ENCODE measurements at regions not wholly inside any gene's neighbourhood (a gene's known extent, or its start where the extent isn't known, plus 50 kb on each side); places are given as distances from the start of the nearest gene placed in this dataset.
"Not testable (repeated sequence)": the region's sequence is repeated elsewhere in the genome, so short reads cannot be mapped to it uniquely, and the experiment has no call there.

DNA sequence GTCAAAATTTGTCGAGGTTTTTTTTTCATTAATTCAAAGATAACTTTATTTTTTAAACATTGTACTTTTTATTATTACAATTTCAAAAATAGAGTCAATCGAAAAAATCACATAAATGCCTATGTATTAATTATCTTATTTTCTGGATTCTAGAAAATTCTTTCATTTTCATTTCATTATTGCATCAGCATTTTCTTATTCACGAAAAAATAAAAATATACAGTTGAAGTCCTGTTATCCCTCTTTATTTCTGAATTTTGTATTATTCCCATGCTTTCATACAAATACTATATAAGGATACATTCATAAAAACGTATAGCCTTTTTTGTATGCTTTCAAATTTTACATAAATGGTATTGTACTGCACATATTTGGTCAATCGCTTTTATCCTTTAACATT lies 681.0 kb upstream of the USP24 start:
- no peak for DNase-seq

DNA sequence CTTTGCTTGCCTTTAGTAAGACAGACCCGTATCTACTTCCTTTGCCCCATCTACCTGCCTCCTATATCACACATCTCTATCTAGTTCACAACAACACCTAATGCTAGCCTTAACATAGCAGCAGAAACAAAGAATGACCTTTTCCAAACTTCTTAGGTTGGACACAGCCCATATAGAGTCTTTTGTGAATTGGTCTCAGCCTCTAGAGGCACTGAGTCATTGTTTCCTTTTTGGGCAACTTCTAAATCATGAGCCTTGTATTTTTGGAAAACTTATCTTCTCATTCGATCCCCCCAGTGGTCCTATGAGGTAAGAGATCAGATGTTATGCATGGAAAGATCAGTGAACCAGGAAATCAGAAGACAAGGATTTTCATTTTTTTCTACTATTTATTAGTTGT lies 679.4 kb upstream of the USP24 start:
- DNase-seq: no peak

DNA sequence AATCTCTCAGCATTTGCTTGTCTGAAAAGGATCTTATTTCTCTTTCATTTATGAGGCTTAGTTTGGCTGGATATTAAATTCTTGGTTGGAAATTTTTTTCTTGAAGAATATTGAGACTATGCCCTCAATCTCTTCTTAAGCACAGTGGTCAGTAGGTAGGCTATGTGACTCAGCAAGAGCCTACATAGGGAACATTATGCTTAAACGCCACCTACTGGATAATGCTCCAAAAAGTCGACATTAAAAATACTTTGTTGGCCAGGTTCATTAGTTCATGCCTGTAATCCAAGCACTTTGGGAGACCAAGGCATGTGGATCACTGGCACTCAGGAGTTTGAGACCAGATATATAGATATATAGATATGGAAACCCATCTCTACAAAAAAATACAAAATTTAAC lies 678.0 kb upstream of the USP24 start:
- DNase-seq: peak; percentile 16

DNA sequence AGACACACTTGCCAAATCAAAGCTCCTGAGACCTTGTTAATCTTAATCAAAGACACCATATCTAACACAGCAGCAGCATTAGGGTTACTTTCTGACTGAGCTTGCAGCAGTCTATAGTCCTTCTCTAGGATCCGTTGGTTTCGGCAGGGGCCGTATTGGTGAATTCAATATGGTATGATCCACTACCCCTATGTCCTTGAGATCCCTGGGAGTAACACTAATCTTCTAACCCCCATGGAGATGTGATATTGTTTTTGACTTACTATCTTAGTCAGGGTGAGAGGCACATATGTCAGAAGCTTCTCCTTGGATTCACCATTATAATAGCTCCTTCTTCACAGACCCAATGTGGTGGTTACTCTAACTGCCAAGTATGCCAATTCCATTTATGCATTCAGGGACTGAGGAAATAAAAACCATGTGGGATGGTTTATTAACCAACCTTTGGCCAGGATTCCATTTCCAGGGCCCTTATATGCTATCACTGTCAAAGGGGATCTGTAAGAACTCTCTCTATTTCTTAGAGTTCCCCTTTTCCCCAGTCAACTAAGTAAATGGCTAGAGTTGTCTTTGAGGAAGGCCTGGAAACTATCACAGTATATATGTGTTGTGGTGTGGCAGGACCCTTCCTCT lies 673.6 kb upstream of the USP24 start:
- DNase-seq: no peak

DNA sequence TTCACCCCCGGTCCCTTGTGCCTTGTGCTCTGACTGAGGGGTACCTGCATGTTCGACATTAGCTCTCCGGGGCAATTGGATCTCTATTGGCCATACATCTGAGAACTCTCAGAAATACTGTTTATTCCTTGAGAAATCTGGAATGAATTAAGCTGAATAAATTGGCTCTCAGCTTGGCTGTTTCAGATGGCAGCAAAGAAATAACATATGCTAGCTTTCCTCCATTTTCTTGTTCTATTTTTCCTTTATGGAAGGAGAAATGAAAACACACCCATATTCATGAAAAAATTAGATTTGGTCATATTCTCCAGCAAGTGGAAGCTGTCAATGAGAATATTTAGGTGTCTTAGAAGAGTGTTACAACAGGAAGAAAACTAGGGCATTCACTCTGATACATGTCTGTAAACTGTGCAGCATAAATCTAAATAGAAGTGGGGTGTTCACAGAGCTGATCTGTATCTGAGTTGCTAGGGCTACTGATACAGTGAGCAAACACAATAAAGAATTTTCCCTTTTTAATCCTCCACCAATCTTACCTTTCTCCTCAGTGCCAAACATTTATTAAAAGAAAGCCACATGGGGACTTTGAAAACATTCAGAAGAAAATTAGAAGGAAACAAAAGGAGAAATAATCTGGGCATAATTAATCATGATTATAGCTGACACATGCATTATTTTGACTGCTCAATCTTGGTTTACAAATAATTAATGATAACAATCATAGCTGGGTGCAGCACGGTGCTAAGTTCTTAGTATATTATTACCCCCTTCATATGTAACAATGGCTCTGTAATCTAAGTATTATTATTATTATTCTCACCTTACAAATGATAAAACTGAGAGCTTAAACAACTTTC lies 671.9 kb upstream of the USP24 start:
- DNase-seq: no peak

DNA sequence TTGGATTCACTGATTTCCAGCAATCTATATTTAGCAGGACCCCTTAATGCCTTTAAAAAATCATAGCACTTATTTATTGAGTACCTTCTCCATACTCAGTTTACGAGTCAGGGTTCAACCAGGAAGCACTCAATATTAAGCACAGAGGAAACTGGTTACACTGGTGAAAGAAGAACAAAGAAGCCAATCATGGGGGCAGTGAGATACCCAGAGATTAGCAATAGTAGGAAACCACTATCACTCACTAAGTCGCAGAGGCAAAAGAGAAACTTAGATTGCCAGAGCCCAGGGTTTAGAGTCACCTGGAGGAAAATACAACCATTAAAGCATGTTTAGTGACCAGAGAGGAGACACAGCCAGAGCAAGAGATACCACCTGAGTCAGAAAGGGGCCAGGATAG lies 670.5 kb upstream of the USP24 start:
- no peak for DNase-seq

DNA sequence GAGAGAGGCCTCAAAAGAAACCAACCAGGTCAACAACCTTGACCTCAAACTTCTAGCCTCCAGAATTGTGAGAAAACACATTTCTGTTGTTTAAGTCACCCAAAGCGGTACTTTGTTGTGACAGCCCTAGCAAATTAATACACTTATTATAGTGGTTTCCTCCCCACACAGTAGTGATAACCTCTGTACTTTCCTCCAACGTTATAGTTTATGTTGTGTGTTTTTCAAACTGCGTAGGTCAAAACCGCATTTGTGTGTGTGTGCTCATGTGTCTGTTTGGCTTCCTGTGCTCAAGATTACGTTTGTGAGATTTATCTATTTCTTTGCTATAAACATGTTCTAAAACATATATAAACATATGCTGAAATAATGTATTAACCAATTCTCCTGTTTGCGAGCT lies 667.8 kb upstream of the USP24 start:
- no peak for DNase-seq

DNA sequence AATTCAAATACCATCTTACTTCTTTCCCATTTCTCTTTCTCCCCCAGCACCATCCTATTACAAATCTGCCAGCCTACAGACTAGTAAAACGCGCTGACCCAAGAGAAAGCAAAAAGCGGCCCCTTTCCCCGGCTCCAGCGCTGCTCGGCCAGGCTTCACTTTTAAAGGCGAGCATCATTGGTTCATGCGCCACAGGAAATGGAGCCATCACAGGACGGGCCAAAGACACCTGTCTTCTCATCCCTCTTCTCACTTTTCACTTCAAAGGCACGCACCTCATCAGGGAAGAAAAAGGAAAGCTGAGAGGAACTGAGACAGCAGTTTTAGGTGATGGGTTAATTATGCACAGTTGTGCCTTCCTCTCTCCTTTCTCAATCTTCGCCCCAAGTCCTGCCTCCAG lies 664.2 kb upstream of the USP24 start:
- DNase-seq: no peak

DNA sequence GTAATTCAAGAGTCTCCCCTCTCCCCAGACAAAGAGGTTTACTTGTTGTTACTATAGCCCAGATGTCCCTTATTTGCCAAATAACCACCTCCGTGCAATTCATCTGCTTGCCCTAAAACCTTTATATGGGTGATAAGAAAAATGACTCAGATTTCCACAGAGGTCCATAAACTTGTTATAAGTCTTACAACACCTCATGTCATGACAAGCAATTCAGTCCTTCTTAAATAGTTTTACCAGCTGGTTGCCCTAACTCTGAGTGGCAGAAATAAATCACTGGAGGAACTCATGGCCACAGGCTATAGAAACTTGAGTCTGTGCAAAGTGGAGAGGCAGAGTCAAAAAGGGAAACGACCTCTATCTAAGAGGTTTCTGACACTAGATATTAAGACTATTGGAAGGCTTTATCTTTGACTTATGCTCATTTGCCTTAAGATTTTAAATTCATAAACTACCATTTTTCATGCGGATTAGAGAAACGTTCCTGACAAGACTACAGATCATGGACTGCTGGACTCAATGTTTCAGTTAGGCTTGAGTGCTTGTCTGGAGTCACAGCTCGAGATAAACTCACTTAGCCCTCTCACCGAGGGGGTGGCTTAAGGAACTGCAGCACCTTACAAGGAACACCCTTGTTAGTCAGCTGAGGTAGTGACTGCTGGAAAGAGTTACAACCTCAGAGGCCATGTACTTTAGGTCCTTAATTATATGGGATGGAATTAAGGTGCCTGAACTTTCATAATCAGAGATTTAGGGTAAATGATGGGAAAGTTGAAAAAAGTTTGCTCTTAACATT lies 662.5 kb upstream of the USP24 start:
- no peak for DNase-seq

DNA sequence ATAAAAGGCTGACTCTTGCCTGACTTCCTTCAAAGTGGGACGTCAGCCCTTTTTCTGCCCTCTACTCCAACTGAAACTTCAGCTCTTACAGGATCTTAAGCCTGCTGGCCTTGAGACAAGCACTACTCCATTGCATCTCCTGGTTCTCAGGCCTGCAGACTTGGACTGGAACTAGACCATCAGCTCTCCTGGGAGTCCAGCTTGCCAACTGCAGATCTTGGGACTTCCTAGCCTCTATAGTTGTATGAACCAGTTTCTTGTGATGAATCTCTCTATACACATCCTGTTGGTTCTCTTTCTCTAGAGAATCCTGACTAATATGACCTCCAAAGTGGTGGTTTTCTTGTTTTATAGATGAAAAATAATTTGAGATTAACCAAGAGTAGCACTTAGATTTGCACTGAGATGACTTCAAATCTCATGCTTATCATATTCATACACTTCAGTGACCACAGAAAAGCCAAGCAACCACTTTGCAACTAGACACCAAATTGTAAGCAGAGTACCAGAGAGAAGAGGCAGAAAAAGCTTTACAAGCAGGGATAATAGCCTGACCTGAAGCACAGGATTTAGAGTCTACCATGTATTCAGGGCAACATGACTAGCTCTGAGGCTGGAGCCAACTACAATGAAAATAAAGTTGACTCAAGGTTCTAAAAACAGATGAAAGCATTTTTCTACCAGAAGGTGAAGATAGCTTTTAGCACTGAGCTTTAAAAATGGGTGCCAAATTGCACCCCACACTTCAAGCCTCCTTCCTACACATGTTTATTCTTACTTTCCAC lies 661.3 kb upstream of the USP24 start:
- no peak for DNase-seq

DNA sequence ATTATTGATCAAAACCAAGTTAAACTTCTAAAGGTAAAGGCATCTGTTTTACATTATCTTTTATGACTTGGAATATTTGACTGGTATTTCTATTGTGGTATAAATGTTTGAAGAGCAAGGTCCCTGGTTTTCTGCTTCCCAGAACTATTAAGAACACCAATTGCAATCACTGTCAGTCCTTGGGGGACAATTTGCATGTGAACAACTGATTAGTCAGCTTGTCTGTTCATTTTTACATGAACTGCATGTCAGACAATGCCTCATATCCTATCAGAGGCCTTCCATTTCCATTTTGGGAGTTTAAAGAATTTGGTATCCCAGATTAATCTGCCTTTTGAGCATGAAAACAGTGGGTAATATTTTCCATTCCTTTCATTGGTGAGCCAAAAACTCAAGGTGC lies 654.9 kb upstream of the USP24 start:
- DNase-seq: no peak

DNA sequence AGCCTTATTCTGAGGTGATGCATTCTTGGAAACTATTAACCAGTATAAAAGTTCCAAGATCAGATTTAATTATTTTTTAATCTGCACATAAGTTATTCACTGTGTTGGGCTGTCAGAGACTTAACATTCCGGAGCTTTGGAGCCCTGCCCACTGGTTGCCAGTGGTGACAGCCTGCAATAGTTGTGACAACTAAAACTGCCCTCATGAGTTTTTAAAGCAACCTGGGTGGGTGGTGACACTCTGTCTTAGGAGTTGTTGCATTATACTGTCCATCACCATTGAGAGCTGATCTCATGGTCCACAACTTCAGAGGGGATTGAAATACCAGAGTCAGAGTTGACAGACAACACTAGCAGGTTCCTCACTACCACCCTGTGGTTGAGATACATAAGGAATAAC lies 653.9 kb upstream of the USP24 start:
- no peak for DNase-seq

DNA sequence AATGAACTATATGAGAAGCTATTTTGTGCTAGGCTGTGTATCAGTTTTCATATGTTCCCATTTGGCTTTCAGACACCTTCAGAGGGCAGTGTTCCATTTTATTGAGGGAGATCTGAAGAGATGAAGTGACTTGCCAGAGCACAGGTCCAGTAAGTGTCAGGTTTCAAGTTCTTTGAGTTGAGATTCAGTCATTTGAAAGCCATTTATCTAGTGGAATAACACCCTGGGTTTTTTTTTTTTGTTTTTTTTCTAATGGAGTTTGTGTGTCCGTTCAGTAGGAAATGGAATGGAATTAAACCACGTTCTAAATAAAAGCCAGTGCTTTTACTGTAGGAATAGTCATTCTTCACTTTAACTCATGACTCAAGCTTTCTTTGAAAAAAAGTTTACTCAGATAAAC lies 652.9 kb upstream of the USP24 start:
- peak; percentile 1 for DNase-seq

DNA sequence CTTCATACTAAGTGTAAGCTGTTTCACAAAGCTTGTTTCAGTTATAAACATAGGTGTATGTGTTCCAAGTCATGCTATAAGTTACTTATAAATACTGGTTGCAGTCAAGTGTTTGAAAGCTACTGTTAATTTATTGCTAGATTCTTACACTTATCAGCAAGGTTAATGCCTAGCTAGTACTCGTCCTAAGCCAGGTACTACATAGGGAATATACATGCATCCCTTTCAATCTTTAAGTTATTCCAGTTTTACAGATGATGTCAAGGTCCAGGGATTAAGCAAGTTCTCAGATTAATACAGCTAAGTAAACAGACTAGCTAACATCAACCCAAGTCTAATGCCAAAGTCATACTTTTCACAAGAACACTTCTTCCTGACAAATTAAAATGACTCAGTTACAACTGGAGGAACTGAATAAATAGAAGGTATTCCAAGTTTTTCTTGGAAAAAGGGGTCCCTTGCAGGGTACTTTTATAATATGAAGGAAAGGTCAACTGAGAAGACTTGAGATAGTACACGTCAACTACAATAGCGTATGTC lies 652.2 kb upstream of the USP24 start:
- DNase-seq: no peak

DNA sequence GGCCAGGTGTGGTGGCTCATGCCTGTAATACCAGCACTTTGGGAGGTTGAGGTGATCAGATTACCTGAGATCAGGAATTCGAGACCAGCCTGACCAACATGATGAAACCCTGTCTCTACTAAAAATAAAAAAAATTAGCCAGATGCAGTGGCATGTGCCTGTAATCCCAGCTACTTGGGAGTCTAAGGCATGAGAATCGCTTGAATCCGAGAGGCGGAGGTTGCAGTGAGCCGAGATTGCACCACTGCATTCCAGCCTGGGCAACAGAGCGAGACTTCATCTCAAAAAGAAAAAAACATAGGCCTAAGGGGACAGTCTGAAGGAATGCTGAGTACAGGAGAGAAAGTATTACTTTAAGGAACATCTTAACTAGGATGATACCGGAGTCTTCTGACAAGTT lies 650.6 kb upstream of the USP24 start:
- DNase-seq: not testable (repeated sequence)

DNA sequence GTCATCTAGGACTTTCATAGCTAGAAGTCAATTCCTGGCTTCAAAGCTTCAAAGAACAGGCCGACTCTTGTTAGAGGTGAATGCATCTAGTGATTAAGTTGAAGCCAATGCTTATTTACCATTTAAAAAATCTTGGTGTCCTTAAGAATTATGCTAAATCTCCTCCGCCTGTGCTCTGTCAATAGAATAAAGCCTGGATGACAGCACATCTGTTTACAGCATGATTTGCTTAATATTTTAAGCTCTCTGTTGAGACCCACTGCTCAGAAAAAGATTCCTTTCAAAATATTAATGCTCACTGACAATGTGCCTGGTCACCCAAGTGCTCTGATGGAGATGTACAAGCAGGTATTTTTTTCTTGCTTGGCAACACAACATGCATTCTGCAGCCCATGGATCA lies 649.1 kb upstream of the USP24 start:
- DNase-seq: no peak

DNA sequence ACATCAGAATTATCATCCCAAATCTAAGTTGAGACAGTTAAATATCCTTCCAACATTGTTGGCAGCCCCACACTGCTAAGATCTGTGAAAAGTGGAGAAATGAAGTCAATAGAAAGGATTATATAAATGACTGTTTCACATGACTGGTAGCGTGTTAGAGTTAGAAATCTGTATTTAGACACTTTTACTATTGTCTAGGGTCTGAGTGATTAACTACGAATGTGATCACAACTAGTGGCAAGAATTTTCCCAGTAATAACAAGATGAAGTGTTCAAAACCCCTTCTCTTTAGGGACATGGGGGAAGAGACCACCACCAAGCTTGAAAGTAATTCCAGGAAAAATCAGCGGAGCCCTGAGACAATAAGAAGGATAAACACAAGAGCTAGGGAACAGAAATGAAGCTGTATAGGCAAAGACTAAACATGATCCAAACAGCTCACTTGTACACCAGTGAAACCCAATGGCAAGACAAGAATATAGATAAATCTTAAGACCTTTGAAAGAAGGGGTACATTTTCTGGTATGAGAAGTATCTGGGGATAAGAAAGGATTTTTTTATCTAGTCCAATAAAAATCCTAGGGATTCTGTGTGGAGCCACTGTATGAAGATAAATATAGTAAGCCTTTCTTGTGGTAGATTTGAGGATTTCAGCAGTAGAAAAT lies 646.6 kb upstream of the USP24 start:
- no peak for DNase-seq

DNA sequence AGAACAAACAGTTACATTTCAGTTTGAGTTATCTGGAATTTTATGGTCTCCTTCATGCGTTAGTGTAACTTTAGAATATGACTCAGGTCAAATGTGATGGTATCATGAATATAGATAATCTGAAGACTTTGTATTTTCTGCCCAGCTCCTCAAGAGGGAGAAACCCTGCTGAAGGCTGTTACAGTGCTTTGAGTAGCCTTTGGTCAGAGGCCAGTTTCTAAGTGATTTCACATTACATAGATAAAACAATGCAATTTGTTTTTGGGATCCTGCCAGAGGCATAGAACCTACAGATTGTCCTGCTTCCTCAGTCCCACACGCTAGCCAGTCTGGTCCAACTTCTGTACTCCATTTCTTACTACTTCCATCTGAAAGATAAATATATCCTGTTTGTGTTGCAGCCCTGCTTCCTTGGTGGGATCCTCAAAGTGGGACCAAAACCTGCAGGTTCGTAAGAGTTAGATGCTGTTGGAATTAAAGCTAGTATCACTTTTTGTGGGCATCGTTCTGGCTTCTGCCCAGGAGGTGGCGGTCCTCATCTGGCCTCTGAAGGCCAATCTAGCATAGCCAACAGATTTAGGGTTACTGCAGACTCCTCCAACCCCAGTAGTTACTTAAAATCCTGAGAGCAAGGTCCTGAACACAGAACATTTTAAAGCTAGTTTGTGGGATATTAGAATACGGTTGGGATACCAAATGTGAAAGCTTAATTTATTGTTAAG lies 645.8 kb upstream of the USP24 start:
- peak; percentile 0 for DNase-seq

DNA sequence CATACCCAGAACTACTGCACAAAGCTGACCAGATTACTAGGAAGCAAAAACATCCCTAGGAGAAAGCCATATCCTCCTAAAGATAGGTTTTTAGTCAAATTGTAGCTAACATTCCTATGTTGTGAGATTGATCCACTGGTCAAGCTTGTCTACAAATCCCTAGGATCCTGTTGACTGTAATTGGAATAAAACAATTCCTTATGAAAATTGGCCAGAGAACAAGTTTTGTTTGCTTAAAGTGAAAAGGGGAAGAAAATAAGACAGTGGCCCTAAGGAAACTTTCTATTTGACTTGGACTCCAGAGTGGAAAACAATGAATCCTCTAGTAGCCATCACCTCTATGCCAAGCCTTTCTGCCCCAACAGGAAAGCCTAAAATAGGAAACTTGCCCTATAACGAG lies 645.2 kb upstream of the USP24 start:
- no peak for DNase-seq

DNA sequence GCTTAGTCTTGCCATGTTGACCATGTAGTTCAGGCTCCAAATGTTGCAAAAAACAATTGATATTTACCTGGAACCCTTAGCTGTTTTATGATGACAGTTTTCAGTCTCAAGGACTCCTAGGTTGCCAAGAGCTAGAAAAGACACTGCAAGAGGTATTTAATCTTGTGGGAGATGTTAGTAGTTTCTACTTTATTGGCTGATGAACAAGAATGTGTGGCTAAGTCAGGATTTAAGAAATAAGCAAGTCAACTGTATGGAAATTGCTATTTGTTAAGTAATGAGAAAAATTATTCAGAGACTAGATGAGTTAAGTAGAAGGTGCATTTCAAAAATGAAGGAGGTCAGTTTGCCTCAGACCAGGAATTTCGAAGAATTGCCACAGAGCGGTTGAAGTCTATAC lies 639.7 kb upstream of the USP24 start:
- no peak for DNase-seq

DNA sequence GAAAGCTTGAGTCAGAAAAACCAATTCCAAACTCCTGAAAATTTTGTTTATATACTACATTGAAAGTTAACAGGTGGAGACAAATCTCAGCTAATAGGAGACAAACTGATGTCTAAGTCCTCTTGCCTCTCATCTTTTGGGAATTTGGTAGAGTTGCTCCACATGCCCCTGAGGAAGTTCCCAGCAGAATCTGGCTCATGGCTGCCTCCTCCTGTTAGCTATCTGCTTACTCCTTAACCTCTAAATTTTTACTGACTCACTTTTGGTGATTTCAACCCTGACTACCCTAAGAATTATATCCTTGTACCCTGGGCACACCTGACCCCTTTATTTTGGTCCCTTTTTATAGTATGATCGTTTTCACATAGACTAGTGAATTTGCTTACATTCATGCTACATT lies 633.7 kb upstream of the USP24 start:
- DNase-seq: peak; percentile 0

DNA sequence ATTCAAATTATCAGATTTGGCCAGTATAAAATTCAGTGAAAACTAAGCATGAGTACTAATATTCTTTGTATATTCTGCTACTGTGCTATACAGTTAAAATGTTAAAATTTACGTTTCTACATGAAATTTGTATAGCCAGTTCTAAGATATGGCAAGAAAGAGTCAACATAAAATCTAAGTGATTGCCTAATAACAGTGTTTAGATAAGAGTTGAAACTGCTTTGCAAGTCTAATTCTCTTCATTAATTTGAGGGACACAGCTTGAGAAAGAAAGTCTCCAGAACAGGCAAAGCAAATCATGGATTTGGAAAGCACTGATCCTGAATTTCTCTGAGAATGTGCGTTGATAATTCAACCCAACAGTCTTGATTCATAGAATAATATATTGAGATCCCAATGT lies 630.9 kb upstream of the USP24 start:
- no peak for DNase-seq

All from NCI-H69 (cell line).